Hematopoietic multipotent progenitor cell treated with erythropoietin and hydrocortisone succinate and interleukin-3 and kit ligand, for 4 days (in vitro differentiated cells): ENCODE measurements at regions not wholly inside any gene's neighbourhood (a gene's known extent, or its start where the extent isn't known, plus 50 kb on each side); places are given as distances from the start of the nearest gene placed in this dataset.
"Not testable (repeated sequence)": the region's sequence is repeated elsewhere in the genome, so short reads cannot be mapped to it uniquely, and the experiment has no call there.

Experiments
- DNase-seq: peaks from one replicate; pipeline ENCODE4 v3.0.0-alpha.2; 2015

DNA sequence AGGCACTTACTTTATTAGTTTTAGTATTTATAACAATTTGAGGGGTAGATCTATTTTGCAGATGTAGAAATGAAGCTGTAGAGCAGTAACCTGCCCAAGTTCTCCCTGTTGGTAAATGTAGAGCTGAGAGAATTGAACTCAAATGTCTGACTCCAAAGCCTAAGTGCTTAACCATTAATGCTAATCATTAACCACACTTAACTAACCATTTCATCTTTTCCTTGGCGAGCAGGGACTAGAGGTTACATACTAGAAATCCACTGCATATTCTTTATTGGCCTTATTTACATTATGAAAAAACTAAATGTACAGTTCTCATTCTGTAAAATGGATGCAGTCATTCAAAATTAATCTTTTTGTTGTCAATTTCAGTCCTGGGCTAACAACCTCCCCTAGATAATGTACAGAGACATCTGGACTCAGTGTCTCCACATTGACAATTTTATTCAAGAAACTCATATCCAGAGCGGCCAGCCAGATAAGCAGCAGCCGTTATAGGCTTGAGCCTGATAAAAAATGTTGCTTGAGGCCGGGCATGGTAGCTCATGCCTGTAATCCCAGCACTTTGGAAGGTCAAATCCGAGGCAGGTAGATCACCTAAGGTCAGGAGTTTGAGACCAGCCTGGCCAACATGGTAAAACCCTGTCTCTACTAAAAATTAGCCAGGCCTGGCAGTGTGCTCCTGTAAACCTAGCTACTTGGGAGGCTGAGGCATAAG, 76.7 kb upstream of the PICALM start:
- peak; percentile 91 for DNase-seq

DNA sequence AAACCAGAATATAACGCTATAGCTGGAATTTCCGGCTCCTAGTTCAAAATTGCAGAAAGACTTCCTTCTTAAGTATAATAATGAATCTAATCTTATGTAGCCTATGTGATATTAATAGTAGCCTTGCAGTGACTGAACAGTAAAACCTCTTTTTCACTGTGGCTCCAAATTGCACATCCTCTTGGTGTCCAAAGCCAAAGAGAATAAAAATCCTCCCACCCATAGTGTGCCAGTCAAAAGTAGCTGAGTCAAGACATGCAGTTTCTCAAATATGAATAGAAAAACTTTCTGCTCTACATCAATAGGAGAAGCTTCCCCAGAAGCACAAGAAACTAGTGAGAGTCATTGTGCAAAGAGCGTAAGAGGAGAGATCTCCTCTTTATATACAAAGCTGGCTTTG, 76.0 kb upstream of the PICALM start:
- DNase-seq: no peak

DNA sequence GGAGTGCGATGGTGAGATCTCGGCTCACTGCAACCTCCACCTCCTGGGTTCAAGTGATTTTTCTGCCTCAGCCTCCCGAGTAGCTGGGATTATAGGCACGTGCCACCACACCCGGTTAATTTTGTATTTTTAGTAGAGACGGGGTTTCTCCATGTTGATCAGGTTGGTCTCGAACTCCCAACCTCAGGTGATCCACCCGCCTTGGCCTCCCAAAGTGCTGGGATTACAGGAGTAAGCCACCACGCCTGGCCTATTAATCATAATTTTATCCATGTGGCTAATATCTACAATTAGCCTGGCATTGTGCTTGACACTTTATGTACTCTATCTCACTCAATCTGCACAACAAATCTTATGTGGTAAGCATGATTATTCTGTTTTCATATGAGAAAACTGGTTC, 75.2 kb upstream of the PICALM start:
- DNase-seq: not testable (repeated sequence)

DNA sequence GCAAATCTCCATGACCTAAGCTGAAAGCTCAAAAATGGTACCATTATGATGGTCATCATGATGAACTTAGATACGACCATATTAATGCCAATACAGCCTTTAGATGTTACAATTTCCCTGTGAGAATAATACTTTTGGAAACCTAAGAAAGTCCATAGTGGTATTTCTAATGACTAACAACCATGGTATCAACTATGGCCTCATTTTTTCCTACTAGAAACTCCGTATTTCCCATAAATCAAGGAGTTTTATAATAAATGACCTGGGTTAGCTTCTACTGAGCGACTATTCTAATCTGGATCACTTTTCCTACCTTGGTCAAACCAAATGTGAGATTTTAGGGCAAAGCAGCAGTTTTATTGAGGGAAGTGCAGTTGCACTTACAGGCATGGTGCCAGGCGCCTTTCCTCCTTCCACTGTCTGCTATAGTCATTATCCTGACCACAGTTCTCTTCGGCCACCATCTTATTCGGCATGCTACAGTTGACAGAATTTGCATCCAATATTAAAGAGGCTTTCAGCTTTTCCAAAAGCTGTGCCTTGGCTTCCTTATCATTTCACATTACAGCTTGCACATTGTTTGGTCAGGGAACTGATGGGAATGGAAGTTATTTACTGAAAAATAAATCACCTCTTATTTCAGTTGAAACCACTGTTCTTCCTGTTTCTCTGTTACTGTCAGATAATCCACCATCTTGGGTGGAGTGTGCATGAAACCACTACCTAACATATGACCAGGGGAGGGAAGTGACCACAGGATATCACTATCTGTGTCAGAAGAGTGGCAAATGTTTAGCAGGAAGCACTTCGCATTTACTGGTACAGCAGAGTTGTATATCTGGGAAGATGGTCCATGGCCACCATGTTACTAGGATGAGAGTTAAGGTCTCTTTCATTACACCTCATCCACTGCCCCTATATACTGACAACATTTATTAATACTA, 74.5 kb upstream of the PICALM start:
- peak; percentile 98 for DNase-seq

- DNase-seq: no peak
Measured at GRCh38 chr11:86142170-86142569, 73.3 kb upstream of the PICALM start.

DNA sequence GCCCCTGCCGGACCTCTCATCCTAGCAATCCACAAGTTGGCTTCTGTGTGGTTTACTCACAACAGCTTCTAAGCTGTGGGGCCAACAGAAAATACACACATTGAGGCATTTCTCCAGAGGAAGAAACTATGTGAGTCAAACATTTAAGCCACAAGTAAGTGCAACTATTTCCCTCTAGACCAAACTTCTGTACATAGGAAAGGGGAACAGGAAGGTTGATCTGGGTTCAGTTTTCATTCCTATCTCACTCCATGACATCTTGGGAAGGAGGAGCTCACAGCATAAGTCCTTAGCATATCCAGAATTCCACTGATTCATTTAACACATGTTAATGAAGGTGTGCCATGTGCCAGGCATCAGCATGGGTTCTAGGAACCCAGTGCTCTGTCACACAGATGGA, 72.8 kb upstream of the PICALM start:
- no peak for DNase-seq

GRCh38 chr11:86140334-86140990, 71.6 kb upstream of the PICALM start:
- DNase-seq: no peak

- DNase-seq: peak; percentile 90
Measured at GRCh38 chr11:86138958-86139357, 70.1 kb upstream of the PICALM start.

DNA sequence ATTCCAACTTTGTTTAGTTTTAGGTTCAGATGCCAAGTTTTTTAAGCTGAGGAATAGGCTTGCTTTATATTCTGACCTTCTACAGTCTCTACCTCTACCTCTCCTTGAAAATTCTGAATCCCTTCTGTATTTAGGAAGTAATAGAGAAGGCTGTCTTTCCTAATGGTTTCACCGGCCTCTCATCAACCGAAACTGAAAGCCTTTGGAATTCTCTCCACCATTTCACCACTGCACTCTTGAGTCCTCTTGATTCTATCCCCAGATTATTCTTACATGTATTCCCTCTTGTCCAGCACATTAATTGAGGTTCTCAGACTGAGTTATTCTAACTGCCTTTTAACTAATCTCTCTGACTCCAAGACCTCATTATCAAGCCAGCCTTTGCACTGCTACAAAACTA, 67.7 kb upstream of the PICALM start:
- DNase-seq: no peak

DNA sequence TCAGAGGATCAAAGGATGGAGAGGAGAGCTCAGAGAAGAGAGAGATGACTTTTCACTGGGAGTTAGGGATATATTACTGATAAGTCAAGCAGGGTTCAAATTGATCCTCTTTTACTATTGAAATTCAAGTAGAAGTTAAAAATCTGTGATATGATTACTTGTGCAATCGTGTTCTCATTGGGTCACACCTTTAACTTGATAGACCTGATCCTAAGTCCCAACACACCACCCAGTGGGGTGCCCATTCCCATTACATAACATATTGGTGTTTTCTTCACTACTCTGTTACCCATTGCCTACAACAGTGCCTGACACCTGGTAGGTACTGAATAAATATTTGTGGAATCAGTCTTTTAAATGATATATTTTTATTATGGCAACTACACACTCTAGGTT, 66.4 kb upstream of the PICALM start:
- no peak for DNase-seq

DNA sequence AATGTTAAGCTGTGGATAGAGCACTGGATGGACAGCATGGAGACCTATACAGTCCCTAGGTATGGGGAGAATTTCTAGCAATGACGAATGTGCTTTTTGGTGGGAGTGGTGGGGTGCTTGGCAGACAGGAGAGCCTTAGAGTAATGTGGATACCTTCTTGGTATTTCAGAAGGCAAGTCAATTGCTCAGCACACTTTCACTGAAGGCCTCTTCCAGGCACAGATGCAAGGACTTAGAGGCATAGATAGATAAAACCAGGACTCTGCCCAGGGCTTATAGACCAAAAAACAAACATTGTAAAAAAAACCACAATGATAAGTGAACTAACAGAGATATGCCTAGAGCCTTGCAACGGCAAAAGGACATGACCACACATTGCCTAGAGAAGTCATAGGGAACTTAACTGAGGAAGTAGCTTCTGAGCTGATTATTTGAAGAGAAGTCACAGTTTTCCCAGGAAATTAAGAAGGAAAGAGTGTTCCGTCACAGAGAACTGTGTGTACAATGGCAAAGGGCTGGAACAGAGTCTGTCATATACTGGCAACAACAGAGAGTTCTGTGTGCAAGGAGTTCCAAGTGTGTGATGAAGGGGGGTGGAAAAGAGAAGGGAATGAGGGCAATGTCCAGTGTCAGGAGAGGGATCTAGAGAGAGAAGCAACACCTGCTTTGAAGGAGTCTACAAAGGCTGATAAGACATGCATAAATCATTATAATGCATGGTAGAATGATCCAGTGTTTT, 65.9 kb upstream of the PICALM start:
- peak; percentile 97 for DNase-seq

- no peak for DNase-seq
Measured at GRCh38 chr11:86132667-86133249, 63.9 kb upstream of the PICALM start.

GRCh38 chr11:86129740-86130540, 61.1 kb upstream of the PICALM start:
- peak; percentile 71 for DNase-seq

DNA sequence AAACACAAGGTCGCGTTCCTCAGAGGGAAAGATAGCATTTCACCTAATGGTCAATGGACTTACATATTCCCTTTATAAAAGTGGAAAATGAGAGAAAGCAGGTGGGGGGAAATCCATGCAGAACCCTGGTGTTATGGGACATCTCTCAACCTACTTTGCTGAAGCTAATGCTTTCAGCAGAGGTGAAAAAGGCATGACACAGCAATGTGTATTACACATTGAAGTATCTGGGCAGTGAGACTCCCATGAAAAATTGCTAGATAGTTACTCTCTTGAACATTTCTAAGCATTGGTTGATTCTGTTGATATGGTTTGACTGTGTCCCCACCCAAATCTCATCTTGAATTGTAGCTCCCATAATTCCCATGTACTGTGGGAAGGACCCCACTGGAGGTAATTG, 60.0 kb upstream of the PICALM start:
- DNase-seq: no peak

- no peak for DNase-seq
Measured at GRCh38 chr11:86126862-86127261, 58.0 kb upstream of the PICALM start.

DNA sequence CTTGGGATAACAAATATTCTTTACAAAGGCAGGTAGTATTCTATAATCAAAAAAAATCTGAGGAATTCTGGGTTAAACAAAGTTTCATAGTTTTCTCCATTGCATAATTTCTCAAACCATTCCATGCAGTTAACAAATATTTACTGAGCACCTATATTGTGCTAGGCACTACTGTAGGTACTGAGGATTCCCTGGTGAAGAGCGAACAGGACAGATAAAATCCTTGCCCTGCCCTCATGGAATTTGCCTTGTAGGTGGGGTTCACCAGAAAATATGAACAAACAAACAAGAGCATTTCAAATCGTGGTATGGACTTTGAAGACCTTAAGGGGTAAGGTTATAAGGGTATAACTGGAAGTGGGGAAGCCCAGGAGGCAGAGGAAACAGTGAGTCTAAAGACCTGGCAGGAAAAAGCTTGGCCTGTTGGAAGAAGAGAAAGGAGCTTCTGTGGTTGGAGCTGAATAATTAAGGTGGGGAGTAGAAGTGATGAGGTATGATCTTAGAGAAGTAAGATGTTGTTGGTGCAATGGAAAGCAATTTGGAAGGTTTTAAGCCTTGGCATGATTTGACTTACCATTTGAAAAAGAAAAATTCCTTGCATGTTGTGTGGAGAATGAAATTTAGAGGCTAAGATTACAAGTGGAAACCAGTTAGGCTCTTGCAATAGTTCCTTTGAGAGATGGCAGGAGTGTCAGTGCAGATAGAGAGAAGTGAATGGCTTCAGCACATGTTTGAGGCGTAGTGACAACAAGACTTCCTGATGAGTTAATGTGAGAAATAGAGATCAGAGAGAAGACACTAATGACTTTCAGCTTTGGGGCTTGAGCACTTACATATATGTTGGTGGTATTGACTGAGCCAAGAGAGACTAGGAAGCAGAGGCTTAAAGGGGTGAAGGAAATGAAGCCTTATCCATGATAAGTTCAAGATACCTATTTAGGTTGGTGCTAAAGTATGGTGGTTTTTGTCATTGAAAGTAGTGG, 55.7 kb upstream of the PICALM start:
- DNase-seq: no peak

GRCh38 chr11:86122773-86123172, 53.9 kb upstream of the PICALM start:
- DNase-seq: no peak

DNA sequence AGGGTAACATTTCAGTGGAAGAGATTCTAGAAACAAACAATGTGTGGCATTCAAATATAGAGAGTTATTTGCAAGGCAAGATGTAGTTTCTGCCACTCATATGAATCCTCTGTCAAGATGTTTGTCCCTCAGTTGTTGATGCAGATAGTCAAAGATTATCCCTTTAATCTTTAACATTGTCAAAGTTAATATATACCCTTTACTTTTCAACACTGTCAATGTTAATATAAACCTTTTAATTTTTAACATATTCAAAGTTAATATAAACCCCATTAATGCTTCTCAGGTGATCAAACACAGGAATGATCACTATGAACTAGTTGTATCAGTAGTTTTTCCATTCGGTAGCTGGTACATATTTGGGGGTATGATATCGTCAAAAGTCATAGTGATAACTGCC, 51.9 kb upstream of the PICALM start:
- DNase-seq: no peak

GRCh38 chr11:86119906-86120305, 51.0 kb upstream of the PICALM start:
- DNase-seq: no peak

DNA sequence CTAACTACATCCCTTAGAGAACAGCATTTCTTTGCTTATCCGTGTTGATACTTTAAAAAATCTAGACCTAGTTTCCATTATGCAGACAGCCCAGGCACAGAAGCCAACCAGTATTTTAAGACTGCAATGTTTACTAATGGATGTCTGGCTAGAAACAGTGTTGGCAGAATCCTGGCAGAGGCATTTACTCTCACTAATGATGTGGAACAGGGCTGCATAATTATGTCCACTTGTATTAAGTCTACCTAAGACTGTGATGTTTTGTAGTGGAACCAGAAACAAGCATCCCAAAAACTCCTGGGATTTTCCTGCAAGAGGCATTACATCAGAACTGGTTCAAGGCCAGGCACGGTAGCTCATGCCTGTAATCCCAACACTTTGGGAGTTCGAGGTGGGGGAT, 50.2 kb upstream of the PICALM start:
- no peak for DNase-seq
